ENCODE measurements at regions not wholly inside any gene's neighbourhood (a gene's known extent, or its start where the extent isn't known, plus 50 kb on each side); places are given as distances from the start of the nearest gene placed in this dataset.

- TF ChIP-seq CTCF (IDR thresholded peaks at IDR 0.05; ENCODE audit: poor library complexity) (no peak), EZH2 (IDR thresholded peaks at IDR 0.05; ENCODE audit: borderline replicate concordance) (no peak), EZH2phosphoT487 (IDR thresholded peaks at IDR 0.05; ENCODE audit: low read depth, severe bottlenecking, unreplicated experiment) (no peak)
These were observed 78.2 kb upstream of the MAN2A1 start for GRCh38 chr5:109611505-109611904.

All from hepatocyte (in vitro differentiated cells).